ENCODE measurements at regions not wholly inside any gene's neighbourhood (a gene's known extent, or its start where the extent isn't known, plus 50 kb on each side); places are given as distances from the start of the nearest gene placed in this dataset.

DNA sequence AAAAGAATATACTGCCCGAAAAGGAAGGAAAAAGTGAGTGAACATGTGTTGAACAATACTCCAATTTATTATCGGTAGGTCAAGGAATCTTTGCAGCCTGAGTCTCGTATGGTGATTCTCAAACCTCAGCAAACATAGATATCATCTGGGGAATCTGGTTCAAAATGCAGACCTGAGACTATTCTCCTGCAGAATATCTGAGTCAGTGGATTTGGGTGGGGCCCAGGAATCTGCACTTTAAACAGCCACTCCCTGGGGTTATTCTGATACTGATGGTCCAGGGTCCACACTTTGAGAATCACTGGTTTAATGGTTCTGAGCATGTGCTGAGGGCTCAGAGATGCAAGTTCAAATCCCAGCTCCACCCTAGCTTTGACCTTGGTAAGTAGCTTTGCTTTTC lies 53.6 kb upstream of the GRK3 start:
- TF ChIP-seq TAF1 (IDR thresholded peaks at IDR 0.05; ENCODE audit: borderline replicate concordance, low read depth, low read length): no peak
- no peak for TF ChIP-seq POLR2A (IDR thresholded peaks at IDR 0.05; ENCODE audit: low read depth, low read length)
- TF ChIP-seq POLR2AphosphoS5 (IDR thresholded peaks at IDR 0.05; ENCODE audit: low read depth, low read length): no peak
- DNase-seq (ENCODE audit: insufficient read length): no peak
- no peak for FAIRE-seq

DNA sequence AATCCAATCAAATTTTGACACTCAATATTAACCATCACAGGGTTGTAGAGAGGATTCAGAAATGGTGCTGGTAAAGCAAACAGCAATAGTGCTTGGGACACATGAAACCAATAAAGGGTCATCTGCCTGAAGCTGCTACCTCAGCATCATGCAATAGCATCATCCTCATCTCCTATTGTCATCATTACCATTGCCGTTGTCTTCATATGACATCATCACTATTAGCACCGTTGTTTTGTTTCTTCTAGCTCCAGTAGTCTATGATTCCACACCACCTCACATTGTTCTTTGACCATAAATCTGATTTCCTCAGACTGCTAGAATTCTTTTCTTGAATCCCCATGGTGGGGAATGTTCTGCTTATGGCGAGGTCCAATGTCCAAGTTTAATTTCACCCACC lies 52.8 kb upstream of the GRK3 start:
- FAIRE-seq (no peak), DNase-seq (ENCODE audit: insufficient read length) (no peak)
- TF ChIP-seq POLR2AphosphoS5 (IDR thresholded peaks at IDR 0.05; ENCODE audit: low read depth, low read length) (no peak), POLR2A (IDR thresholded peaks at IDR 0.05; ENCODE audit: low read depth, low read length) (no peak)

DNA sequence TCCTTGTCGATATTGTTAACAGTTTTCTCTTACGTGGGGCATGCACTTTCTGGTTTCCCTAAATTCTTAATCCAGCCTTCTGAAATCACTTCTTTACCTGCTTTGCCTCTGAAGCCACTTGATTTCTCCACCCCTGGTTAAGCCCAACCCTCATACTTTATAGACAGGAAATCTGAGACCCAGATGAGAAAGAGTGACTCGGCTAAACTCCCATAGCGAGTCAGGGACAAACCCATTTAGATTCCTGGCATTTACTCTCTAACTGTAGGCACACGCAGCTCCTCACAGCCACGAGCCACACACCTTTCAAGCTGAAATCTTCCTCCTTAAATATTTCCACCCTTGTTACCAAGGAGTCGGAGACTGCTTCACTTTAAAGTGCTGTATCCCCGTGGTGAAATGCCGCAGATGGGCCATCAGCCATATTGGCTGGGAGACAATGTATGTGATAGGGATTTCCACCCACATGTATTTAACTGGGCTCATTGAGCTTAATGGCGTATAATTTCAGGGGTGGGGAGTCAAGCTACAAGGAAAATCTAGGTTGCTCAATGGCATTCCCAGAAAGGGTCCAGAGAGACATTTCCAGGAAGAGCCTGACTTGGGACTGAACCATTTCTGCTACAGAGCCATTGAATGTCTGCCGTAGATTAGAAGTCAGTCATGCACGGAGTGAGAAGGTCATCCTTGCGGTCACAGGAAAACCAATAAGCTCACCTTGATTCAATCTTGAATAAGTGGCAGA lies 49.9 kb upstream of the GRK3 start:
- no peak for DNase-seq (ENCODE audit: insufficient read length)
- TF ChIP-seq TAF1 (IDR thresholded peaks at IDR 0.05; ENCODE audit: borderline replicate concordance, low read depth, low read length): no peak
- no peak for TF ChIP-seq POLR2A (IDR thresholded peaks at IDR 0.05; ENCODE audit: low read depth, low read length)
- TF ChIP-seq POLR2AphosphoS5 (IDR thresholded peaks at IDR 0.05; ENCODE audit: low read depth, low read length): no peak
- FAIRE-seq: no peak
